ENCODE measurements at regions not wholly inside any gene's neighbourhood (a gene's known extent, or its start where the extent isn't known, plus 50 kb on each side); places are given as distances from the start of the nearest gene placed in this dataset.

DNA sequence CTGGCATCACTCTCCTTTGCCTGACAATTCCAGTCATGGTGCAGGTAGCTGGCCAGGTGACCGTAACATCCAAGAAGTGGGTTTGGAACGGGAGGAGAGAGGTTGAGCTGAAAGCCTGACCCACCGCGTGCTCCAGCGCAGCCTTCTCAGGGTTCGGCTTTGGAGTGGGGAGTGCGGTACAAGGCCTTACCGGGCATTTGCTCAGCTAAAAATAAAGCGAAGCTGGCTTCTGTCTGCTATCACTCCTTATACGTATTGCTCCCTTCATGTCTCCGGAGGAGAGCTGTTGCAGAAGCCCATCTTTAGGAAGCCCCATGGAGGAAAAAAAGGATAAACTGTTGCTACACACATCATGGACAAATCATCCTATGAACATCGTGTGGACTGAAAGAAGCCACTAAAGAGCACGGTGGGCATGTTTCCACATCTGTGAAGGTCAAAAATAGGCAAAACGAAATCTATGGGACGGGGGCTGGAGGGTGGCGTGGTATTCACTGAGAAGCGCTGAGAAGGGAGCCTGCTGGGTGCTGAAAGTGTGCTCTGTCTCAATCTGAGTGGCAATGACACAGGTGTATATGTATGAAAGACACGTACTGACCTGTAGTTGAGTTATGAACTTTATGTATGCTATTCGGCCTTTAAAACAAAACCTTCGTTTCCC is 57.2 kb upstream of the TAB2 start:
- Histone ChIP-seq H3K27ac (ENCODE audit: insufficient read depth in 1 of 2, low read depth in 1 of 2, low read length in 2 of 2, poor library complexity in 1 of 2, severe bottlenecking in 2 of 2) (no peak overlapping the region), H3K9me3 (ENCODE audit: control extremely low read depth in 1 of 5, control insufficient read depth in 4 of 5, insufficient read depth in 2 of 5, low read depth in 1 of 5, low read length in 4 of 5) (no peaks in the 10 kb centered on the region), H3K36me3 (ENCODE audit: control insufficient read depth in 4 of 4, insufficient read depth in 4 of 4, low read length in 3 of 4) (no peaks in the 10 kb centered on the region), H3K27me3 (replicated peaks in 2 of 5; ENCODE audit: control insufficient read depth in 4 of 5, insufficient read depth in 5 of 5, low read length in 4 of 5) (no peaks in the 10 kb centered on the region), H3K4me1 (ENCODE audit: control extremely low read depth in 1 of 4, control insufficient read depth in 4 of 4, insufficient read depth in 4 of 4, low read length in 3 of 4) (peaks cover 0 to 14% (median 7%) of the 10 kb centered on the region in 4 experiments), H3K4me3 (ENCODE audit: control insufficient read depth in 1 of 7, extremely low read depth in 1 of 7, insufficient read depth in 4 of 7, low read depth in 2 of 7, low read length in 6 of 7) (no peak overlapping the region)
- POLR2A ChIA-PET, result no interaction called here
- CTCF ChIA-PET, result interaction anchor here (0.9 kb wide), 1 partner anchor 9 kb away, joined by 3 read pairs; no protein-coding TSS in a partner anchor
- WGBS (ENCODE audit: insufficient coverage), result 96% methylated on average over 17 of the region's 20 CpGs
- DNase-seq, result no peak

DNA sequence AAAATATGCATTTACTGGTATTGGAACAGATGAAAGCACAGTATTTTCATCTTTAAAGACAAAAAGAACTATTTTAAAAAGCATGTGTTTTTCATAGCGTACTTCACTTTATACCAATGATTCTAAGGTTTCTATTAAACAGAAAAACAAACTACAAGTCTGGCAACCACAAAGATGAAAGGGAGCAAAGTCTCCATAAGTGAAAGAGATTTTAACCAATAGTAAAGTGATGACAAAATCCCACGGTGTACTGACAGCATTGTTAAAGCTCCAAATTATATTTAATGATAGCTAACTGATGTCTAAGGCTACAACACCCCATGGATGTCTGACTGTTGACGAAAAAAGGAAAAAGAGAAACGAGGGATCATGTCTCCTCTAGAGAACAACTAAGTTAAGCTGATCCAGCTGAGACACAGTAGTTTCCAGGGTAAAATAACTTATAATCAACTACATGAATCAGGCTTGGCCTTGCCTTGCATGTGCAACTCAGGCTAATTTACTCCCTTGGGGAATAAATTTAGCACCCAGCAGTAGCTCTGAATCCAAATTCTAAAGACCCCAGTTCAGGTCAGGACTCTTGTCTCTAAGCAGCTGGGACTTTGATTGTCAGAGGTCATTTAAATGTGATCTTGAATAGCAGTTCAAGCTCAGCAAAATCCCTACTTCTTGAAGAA is 56.0 kb upstream of the TAB2 start:
- no peak overlapping the region for H3K27ac ChIP-seq (ENCODE audit: insufficient read depth in 1 of 2, low read depth in 1 of 2, low read length in 2 of 2, poor library complexity in 1 of 2, severe bottlenecking in 2 of 2)
- H3K9me3 ChIP-seq (ENCODE audit: control extremely low read depth in 1 of 5, control insufficient read depth in 4 of 5, insufficient read depth in 2 of 5, low read depth in 1 of 5, low read length in 4 of 5), result no peaks in the 10 kb centered on the region
- no peak overlapping the region for H3K4me3 ChIP-seq (ENCODE audit: control insufficient read depth in 1 of 7, extremely low read depth in 1 of 7, insufficient read depth in 4 of 7, low read depth in 2 of 7, low read length in 6 of 7)
- ChIA-PET CTCF (interaction anchor here (0.6 to 2.0 kb wide), 4 partner anchors 10 to 150 kb away, joined by 3 to 7 read pairs (median 4); no protein-coding TSS in a partner anchor), POLR2A (no interaction called here)
- no peaks in the 10 kb centered on the region for H3K36me3 ChIP-seq (ENCODE audit: control insufficient read depth in 4 of 4, insufficient read depth in 4 of 4, low read length in 3 of 4)
- WGBS (ENCODE audit: insufficient coverage), result no CpG with 5 or more reads among the region's 4 CpGs
- peaks cover 0 to 11% (median 1%) of the 10 kb centered on the region in 4 experiments for H3K4me1 ChIP-seq (ENCODE audit: control extremely low read depth in 1 of 4, control insufficient read depth in 4 of 4, insufficient read depth in 4 of 4, low read length in 3 of 4)
- DNase-seq, result no peak
- H3K27me3 ChIP-seq (replicated peaks in 2 of 5; ENCODE audit: control insufficient read depth in 4 of 5, insufficient read depth in 5 of 5, low read length in 4 of 5), result no peaks in the 10 kb centered on the region

DNA sequence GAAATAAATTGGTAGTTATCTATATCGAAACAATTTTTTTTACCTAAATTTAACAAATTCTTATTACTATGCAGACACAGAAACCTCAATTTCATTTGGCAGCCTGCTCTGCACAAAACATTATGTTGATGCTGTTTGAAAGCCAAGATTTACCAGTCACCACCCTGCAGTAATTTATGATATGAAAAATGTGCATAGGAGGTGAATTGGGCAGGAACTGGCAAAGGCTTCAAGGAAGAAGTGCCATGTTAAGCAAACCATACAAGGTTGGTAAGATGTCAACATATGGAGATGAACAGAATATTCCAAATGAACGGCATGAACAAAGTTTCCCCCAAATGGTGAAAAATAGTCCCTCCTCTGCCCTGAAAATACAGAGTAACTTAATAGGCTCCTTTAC is 54.2 kb upstream of the TAB2 start:
- POLR2A ChIA-PET, result no interaction called here
- 100% methylated on average over 1 of the region's 2 CpGs for WGBS (ENCODE audit: insufficient coverage)
- no peak for DNase-seq
- H3K27ac ChIP-seq (ENCODE audit: insufficient read depth in 1 of 2, low read depth in 1 of 2, low read length in 2 of 2, poor library complexity in 1 of 2, severe bottlenecking in 2 of 2), result no peak overlapping the region
- peaks cover 0 to 11% (median under 1%) of the 10 kb centered on the region in 4 experiments for H3K4me1 ChIP-seq (ENCODE audit: control extremely low read depth in 1 of 4, control insufficient read depth in 4 of 4, insufficient read depth in 4 of 4, low read length in 3 of 4)
- H3K36me3 ChIP-seq (ENCODE audit: control insufficient read depth in 4 of 4, insufficient read depth in 4 of 4, low read length in 3 of 4), result no peaks in the 10 kb centered on the region
- CTCF ChIA-PET, result no interaction called here
- no peak overlapping the region for H3K4me3 ChIP-seq (ENCODE audit: control insufficient read depth in 1 of 7, extremely low read depth in 1 of 7, insufficient read depth in 4 of 7, low read depth in 2 of 7, low read length in 6 of 7)
- no peaks in the 10 kb centered on the region for H3K9me3 ChIP-seq (ENCODE audit: control extremely low read depth in 1 of 5, control insufficient read depth in 4 of 5, insufficient read depth in 2 of 5, low read depth in 1 of 5, low read length in 4 of 5)
- H3K27me3 ChIP-seq (replicated peaks in 2 of 5; ENCODE audit: control insufficient read depth in 4 of 5, insufficient read depth in 5 of 5, low read length in 4 of 5), result no peaks in the 10 kb centered on the region

DNA sequence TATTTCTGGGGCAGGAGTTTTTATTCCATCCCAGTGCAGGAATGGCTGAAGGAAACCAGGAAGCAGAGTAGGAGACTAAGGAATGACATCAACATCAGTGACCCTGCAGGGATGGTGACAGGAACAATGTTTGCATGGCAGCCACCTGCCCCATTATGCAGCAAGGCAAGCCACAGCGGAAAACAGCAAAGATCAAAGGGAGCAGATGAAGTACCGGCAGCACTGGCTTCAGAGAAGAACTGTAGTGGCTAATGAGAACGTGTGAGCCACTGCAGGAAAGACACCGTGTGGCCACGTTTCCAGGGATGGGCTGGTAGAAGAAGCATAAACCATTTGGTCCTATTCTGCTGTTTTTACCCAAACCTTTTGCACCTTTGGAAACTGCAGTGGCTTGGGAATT is 52.9 kb upstream of the TAB2 start:
- ChIA-PET POLR2A (no interaction called here), CTCF (no interaction called here)
- H3K9me3 ChIP-seq (ENCODE audit: control extremely low read depth in 1 of 5, control insufficient read depth in 4 of 5, insufficient read depth in 2 of 5, low read depth in 1 of 5, low read length in 4 of 5), result no peaks in the 10 kb centered on the region
- WGBS (ENCODE audit: insufficient coverage), result 98% methylated on average over 5 of the region's 5 CpGs
- DNase-seq, result no peak
- no peak overlapping the region for H3K27ac ChIP-seq (ENCODE audit: insufficient read depth in 1 of 2, low read depth in 1 of 2, low read length in 2 of 2, poor library complexity in 1 of 2, severe bottlenecking in 2 of 2)
- no peak overlapping the region for H3K4me3 ChIP-seq (ENCODE audit: control insufficient read depth in 1 of 7, extremely low read depth in 1 of 7, insufficient read depth in 4 of 7, low read depth in 2 of 7, low read length in 6 of 7)
- no peaks in the 10 kb centered on the region for H3K27me3 ChIP-seq (replicated peaks in 2 of 5; ENCODE audit: control insufficient read depth in 4 of 5, insufficient read depth in 5 of 5, low read length in 4 of 5)
- H3K36me3 ChIP-seq (ENCODE audit: control insufficient read depth in 4 of 4, insufficient read depth in 4 of 4, low read length in 3 of 4), result no peaks in the 10 kb centered on the region
- H3K4me1 ChIP-seq (ENCODE audit: control extremely low read depth in 1 of 4, control insufficient read depth in 4 of 4, insufficient read depth in 4 of 4, low read length in 3 of 4), result peaks cover 0 to under 1% (median 0%) of the 10 kb centered on the region in 4 experiments

DNA sequence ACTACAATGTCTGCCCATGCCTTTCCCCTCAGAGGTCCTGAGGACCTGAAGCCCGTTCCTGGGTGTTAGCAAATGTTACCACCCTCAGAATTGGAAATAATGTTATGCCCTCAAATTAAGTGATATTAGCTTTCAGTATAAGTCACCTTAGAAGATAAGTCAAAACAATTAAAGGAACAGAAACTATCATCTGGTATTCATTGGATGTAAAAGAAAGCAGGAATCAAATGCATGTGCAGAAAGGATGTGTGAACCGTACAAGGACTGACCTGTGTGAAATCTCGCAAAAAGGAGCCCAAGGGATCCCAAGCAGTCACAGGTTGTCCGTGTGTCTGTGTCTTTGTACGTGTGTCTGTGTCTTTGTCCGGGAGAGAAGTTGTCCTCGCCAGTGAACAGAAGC is 51.6 kb upstream of the TAB2 start:
- WGBS (ENCODE audit: insufficient coverage), result 87% methylated on average over 6 of the region's 7 CpGs
- no peaks in the 10 kb centered on the region for H3K27me3 ChIP-seq (replicated peaks in 2 of 5; ENCODE audit: control insufficient read depth in 4 of 5, insufficient read depth in 5 of 5, low read length in 4 of 5)
- no peaks in the 10 kb centered on the region for H3K36me3 ChIP-seq (ENCODE audit: control insufficient read depth in 4 of 4, insufficient read depth in 4 of 4, low read length in 3 of 4)
- ChIA-PET CTCF (no interaction called here), POLR2A (no interaction called here)
- no peak for DNase-seq
- no peak overlapping the region for H3K4me3 ChIP-seq (ENCODE audit: control insufficient read depth in 1 of 7, extremely low read depth in 1 of 7, insufficient read depth in 4 of 7, low read depth in 2 of 7, low read length in 6 of 7)
- H3K9me3 ChIP-seq (ENCODE audit: control extremely low read depth in 1 of 5, control insufficient read depth in 4 of 5, insufficient read depth in 2 of 5, low read depth in 1 of 5, low read length in 4 of 5), result no peaks in the 10 kb centered on the region
- H3K4me1 ChIP-seq (ENCODE audit: control extremely low read depth in 1 of 4, control insufficient read depth in 4 of 4, insufficient read depth in 4 of 4, low read length in 3 of 4), result no peaks in the 10 kb centered on the region
- H3K27ac ChIP-seq (ENCODE audit: insufficient read depth in 1 of 2, low read depth in 1 of 2, low read length in 2 of 2, poor library complexity in 1 of 2, severe bottlenecking in 2 of 2), result no peak overlapping the region

DNA sequence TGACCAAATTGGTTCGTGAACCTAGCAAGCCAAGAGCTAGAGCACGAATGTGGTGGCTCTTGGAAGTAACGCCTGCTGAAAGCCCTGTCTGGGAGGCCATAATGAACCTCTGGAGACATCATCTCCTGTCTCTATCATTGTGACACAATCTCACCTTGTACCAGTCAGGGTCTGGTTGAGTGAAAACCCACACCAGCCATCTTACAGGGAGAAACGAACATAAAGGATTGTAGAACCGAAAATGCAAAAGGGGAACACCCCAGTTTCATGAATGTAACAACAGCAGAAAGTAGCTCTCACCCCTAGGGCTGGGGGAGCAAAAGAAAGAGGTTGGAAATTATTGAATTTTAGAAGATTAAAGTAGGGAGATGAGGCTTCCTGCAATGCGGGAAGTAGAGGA is 50.9 kb upstream of the TAB2 start:
- 93% methylated on average over 6 of the region's 6 CpGs for WGBS (ENCODE audit: insufficient coverage)
- DNase-seq, result no peak
- H3K36me3 ChIP-seq (ENCODE audit: control insufficient read depth in 4 of 4, insufficient read depth in 4 of 4, low read length in 3 of 4), result no peaks in the 10 kb centered on the region
- ChIA-PET CTCF (no interaction called here), POLR2A (no interaction called here)
- peaks cover 0 to 5% (median 2%) of the 10 kb centered on the region in 4 experiments for H3K4me1 ChIP-seq (ENCODE audit: control extremely low read depth in 1 of 4, control insufficient read depth in 4 of 4, insufficient read depth in 4 of 4, low read length in 3 of 4)
- H3K4me3 ChIP-seq (ENCODE audit: control insufficient read depth in 1 of 7, extremely low read depth in 1 of 7, insufficient read depth in 4 of 7, low read depth in 2 of 7, low read length in 6 of 7), result no peak overlapping the region
- no peaks in the 10 kb centered on the region for H3K27me3 ChIP-seq (replicated peaks in 2 of 5; ENCODE audit: control insufficient read depth in 4 of 5, insufficient read depth in 5 of 5, low read length in 4 of 5)
- no peaks in the 10 kb centered on the region for H3K9me3 ChIP-seq (ENCODE audit: control extremely low read depth in 1 of 5, control insufficient read depth in 4 of 5, insufficient read depth in 2 of 5, low read depth in 1 of 5, low read length in 4 of 5)
- H3K27ac ChIP-seq (ENCODE audit: insufficient read depth in 1 of 2, low read depth in 1 of 2, low read length in 2 of 2, poor library complexity in 1 of 2, severe bottlenecking in 2 of 2), result no peak overlapping the region

DNA sequence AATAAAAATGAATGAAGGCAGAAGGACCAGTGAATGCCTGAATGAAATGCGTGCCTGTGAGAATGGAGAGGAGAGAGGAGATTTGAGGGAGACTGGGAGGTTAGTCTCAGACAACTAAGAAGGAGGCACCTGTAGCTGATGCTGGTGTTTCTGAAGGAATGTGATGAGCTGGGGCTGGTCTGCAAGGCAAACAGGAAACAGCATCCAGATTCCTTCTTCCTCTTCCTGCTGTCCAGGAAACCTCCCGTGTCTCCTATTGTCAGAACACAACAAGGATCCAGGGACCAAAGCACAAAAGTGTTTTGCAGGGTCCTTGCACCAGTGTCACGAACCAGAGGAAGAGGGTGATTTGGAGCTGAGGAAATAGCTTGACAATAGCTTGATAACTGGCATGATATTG is 50.4 kb upstream of the TAB2 start:
- DNase-seq, result no peak
- 67% methylated on average over 2 of the region's 3 CpGs for WGBS (ENCODE audit: insufficient coverage)
- no peak overlapping the region for H3K27ac ChIP-seq (ENCODE audit: insufficient read depth in 1 of 2, low read depth in 1 of 2, low read length in 2 of 2, poor library complexity in 1 of 2, severe bottlenecking in 2 of 2)

More for the DNA sequence above, 50.4 kb upstream of the TAB2 start:
- Histone ChIP-seq H3K9me3 (ENCODE audit: control extremely low read depth in 1 of 5, control insufficient read depth in 4 of 5, insufficient read depth in 2 of 5, low read depth in 1 of 5, low read length in 4 of 5) (no peaks in the 10 kb centered on the region), H3K4me1 (ENCODE audit: control extremely low read depth in 1 of 4, control insufficient read depth in 4 of 4, insufficient read depth in 4 of 4, low read length in 3 of 4) (peaks cover 0 to 9% (median 6%) of the 10 kb centered on the region in 4 experiments), H3K36me3 (ENCODE audit: control insufficient read depth in 4 of 4, insufficient read depth in 4 of 4, low read length in 3 of 4) (no peaks in the 10 kb centered on the region), H3K4me3 (ENCODE audit: control insufficient read depth in 1 of 7, extremely low read depth in 1 of 7, insufficient read depth in 4 of 7, low read depth in 2 of 7, low read length in 6 of 7) (no peak overlapping the region), H3K27me3 (replicated peaks in 2 of 5; ENCODE audit: control insufficient read depth in 4 of 5, insufficient read depth in 5 of 5, low read length in 4 of 5) (no peaks in the 10 kb centered on the region)
- ChIA-PET CTCF (interaction anchor here (0.7 to 0.8 kb wide), 2 partner anchors 12 to 35 kb away, joined by 3 read pairs; no protein-coding TSS in a partner anchor), POLR2A (no interaction called here)

All from common myeloid progenitor, CD34-positive (primary cell).